SU-DHL-6 (cell line): ENCODE measurements at regions not wholly inside any gene's neighbourhood (a gene's known extent, or its start where the extent isn't known, plus 50 kb on each side); places are given as distances from the start of the nearest gene placed in this dataset.

Experiments
- EZH2phosphoT487 ChIP-seq: fragments of 200-600 bp; sonication (generic), shearing (Covaris generic); conservative IDR thresholded peaks from 2 replicates; pipeline ENCODE4 v1.6.1; 2018; ENCODE audit warnings: mild to moderate bottlenecking, antibody characterized with exemption, low read length, moderate library complexity, mixed read lengths
- TF ChIP-seq, protein P1 (sequence below): fragments of 200-600 bp; sonication (generic); IDR thresholded peaks from one replicate; pipeline ENCODE4 v1.5.1; 2017; ENCODE audit warnings: antibody characterized with exemption, mild to moderate bottlenecking, low read length, moderate library complexity; ENCODE audit not compliant: insufficient read depth, poor library complexity, severe bottlenecking

DNA sequence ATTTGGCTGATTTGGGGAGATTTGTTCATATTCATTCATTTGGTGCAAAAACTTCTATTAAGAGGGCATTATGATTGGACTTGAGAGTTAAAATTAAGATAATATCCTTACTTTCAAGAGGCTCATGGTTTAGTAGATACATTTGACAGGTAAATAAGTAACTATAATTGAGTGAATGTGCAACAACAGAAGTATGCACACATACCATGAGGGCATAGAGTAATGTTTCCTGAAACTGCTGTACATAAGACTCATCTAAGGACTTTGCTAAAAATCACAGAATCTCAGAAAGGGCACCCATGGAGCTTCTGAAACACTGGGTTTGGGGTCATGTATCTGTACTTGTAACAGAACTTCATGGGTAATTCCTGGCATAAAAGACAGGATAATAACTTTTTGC is 70.1 kb upstream of the PPP2R2B start:
- TF ChIP-seq, protein P1, sequence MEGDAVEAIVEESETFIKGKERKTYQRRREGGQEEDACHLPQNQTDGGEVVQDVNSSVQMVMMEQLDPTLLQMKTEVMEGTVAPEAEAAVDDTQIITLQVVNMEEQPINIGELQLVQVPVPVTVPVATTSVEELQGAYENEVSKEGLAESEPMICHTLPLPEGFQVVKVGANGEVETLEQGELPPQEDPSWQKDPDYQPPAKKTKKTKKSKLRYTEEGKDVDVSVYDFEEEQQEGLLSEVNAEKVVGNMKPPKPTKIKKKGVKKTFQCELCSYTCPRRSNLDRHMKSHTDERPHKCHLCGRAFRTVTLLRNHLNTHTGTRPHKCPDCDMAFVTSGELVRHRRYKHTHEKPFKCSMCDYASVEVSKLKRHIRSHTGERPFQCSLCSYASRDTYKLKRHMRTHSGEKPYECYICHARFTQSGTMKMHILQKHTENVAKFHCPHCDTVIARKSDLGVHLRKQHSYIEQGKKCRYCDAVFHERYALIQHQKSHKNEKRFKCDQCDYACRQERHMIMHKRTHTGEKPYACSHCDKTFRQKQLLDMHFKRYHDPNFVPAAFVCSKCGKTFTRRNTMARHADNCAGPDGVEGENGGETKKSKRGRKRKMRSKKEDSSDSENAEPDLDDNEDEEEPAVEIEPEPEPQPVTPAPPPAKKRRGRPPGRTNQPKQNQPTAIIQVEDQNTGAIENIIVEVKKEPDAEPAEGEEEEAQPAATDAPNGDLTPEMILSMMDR = no peak
- TF ChIP-seq EZH2phosphoT487 = no peak
